ENCODE measurements at regions not wholly inside any gene's neighbourhood (a gene's known extent, or its start where the extent isn't known, plus 50 kb on each side); places are given as distances from the start of the nearest gene placed in this dataset.

GRCh38 chr9:676780-677438, 164.6 kb upstream of the DMRT1 start:
- no peak for TF ChIP-seq POLR2A (IDR thresholded peaks at IDR 0.05)
- no peak for TF ChIP-seq CTCF (IDR thresholded peaks at IDR 0.05)
